Posterior cingulate gyrus (tissue), 11 donors: ENCODE measurements at regions not wholly inside any gene's neighbourhood (a gene's known extent, or its start where the extent isn't known, plus 50 kb on each side); places are given as distances from the start of the nearest gene placed in this dataset.
A peak's percentile ranks its signal among the peaks of the same experiment; 100 is the strongest.
"Not testable (repeated sequence)": the region's sequence is repeated elsewhere in the genome, so short reads cannot be mapped to it uniquely, and the experiment has no call there.

Source experiments
- DNase-seq, 10 donors: peaks; one replicate each; pipeline versions ENCODE4 v3.0.0 to v3.0.0-alpha.2; 2020 to 2021; ENCODE audit warnings: mixed read lengths in 3 of 10
- intact Hi-C: fragments of 100-400 bp; cut with DNase I; formaldehyde crosslinking; loops from one replicate; pipeline ENCODE4 v1.15.1; 2023

GRCh38 chr1:79151006-79151796 lies 144.7 kb upstream of the ADGRL4 start:
- no peak for DNase-seq
- intact Hi-C loops = no loop called here

- DNase-seq = no peak
These were observed 144.0 kb upstream of the ADGRL4 start for GRCh38 chr1:79150576-79150975.

GRCh38 chr1:79138227-79138626 lies 131.7 kb upstream of the ADGRL4 start:
- intact Hi-C loops, DNase-seq: not testable (repeated sequence)

More at GRCh38 chr1:79150576-79150975, 144.0 kb upstream of the ADGRL4 start:
- intact Hi-C loops = no loop called here

GRCh38 chr1:79133774-79134364 lies 127.3 kb upstream of the ADGRL4 start:
- intact Hi-C loops = no loop called here
- peak in 1 of 10 donors; percentile 77 for DNase-seq

- intact Hi-C loops = no loop called here
- no peak for DNase-seq
These were observed 125.1 kb upstream of the ADGRL4 start for GRCh38 chr1:79131626-79132025.

GRCh38 chr1:79129914-79130313 lies 123.4 kb upstream of the ADGRL4 start:
- intact Hi-C loops = no loop called here
- DNase-seq = no peak

GRCh38 chr1:79128722-79129121 lies 122.2 kb upstream of the ADGRL4 start:
- peak in 1 of 10 donors; percentile 57 for DNase-seq
- intact Hi-C loops = no loop called here

- intact Hi-C loops = no loop called here
These were observed 118.2 kb upstream of the ADGRL4 start for GRCh38 chr1:79124756-79125155.

GRCh38 chr1:79122521-79122920 lies 116.0 kb upstream of the ADGRL4 start:
- no peak for DNase-seq
- intact Hi-C loops = no loop called here

More at GRCh38 chr1:79124756-79125155, 118.2 kb upstream of the ADGRL4 start:
- no peak for DNase-seq

- intact Hi-C loops = no loop called here
These were observed 110.8 kb upstream of the ADGRL4 start for GRCh38 chr1:79117376-79117775.

GRCh38 chr1:79113836-79114235 lies 107.3 kb upstream of the ADGRL4 start:
- intact Hi-C loops = no loop called here
- DNase-seq = no peak

More at GRCh38 chr1:79117376-79117775, 110.8 kb upstream of the ADGRL4 start:
- no peak for DNase-seq

- intact Hi-C loops = no loop called here
- DNase-seq = no peak
These were observed 104.2 kb upstream of the ADGRL4 start for GRCh38 chr1:79110749-79111148.

GRCh38 chr1:79109445-79109844 lies 102.9 kb upstream of the ADGRL4 start:
- intact Hi-C loops = no loop called here
- no peak for DNase-seq

GRCh38 chr1:79105500-79105899 lies 99.0 kb upstream of the ADGRL4 start:
- intact Hi-C loops = no loop called here
- no peak for DNase-seq

- intact Hi-C loops = no loop called here
These were observed 98.1 kb upstream of the ADGRL4 start for GRCh38 chr1:79104617-79105016.

GRCh38 chr1:79100385-79100784 lies 93.9 kb upstream of the ADGRL4 start:
- no peak for DNase-seq
- intact Hi-C loops = no loop called here

More at GRCh38 chr1:79104617-79105016, 98.1 kb upstream of the ADGRL4 start:
- DNase-seq = no peak

GRCh38 chr1:79090985-79091384 lies 84.5 kb upstream of the ADGRL4 start:
- DNase-seq = no peak
- intact Hi-C loops = no loop called here

GRCh38 chr1:79089946-79090345 lies 83.4 kb upstream of the ADGRL4 start:
- intact Hi-C loops = no loop called here
- no peak for DNase-seq

- intact Hi-C loops = no loop called here
- DNase-seq = no peak
These were observed 75.7 kb upstream of the ADGRL4 start for GRCh38 chr1:79082233-79082632.

GRCh38 chr1:79079770-79080169 lies 73.2 kb upstream of the ADGRL4 start:
- intact Hi-C loops = no loop called here
- DNase-seq = no peak

GRCh38 chr1:79074975-79075374 lies 68.4 kb upstream of the ADGRL4 start:
- intact Hi-C loops = no loop called here
- no peak for DNase-seq

- no peak for DNase-seq
- intact Hi-C loops = no loop called here
These were observed 63.3 kb upstream of the ADGRL4 start for GRCh38 chr1:79069828-79070227.
